GM10266 (cell line): ENCODE measurements at regions not wholly inside any gene's neighbourhood (a gene's known extent, or its start where the extent isn't known, plus 50 kb on each side); places are given as distances from the start of the nearest gene placed in this dataset.

ENCODE experiments used
- DNase-seq: peaks from one replicate; pipeline ENCODE4 v3.0.0; 2012; ENCODE audit errors: extremely low spot score
- TF ChIP-seq, protein P1 (sequence below): IDR thresholded peaks from 2 replicates; pipeline ENCODE4 v1.5.1; 2012; ENCODE audit warnings: mild to moderate bottlenecking, low read depth; ENCODE audit not compliant: control insufficient read depth, insufficient read depth; ENCODE audit errors: missing control alignments

DNA sequence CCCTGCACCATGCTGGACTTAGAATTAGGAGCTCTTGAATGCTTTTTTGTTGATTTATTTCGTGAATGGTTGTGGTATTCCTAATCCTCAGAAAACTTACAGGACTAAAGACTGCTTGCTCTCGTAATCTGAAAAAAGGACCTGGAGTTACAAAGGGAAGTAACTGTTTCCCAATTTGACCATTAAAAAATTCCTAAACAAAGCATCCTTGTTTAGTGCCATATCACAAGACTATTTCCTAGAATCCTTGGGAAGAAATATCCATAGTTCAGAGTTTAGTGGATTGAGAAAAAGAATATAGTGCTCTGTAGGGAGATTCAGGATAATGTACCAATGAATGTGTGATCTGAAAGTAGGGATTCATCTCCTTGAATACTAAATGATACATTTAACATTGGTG, 186.8 kb downstream of the NDFIP2 start:
- TF ChIP-seq, protein P1, sequence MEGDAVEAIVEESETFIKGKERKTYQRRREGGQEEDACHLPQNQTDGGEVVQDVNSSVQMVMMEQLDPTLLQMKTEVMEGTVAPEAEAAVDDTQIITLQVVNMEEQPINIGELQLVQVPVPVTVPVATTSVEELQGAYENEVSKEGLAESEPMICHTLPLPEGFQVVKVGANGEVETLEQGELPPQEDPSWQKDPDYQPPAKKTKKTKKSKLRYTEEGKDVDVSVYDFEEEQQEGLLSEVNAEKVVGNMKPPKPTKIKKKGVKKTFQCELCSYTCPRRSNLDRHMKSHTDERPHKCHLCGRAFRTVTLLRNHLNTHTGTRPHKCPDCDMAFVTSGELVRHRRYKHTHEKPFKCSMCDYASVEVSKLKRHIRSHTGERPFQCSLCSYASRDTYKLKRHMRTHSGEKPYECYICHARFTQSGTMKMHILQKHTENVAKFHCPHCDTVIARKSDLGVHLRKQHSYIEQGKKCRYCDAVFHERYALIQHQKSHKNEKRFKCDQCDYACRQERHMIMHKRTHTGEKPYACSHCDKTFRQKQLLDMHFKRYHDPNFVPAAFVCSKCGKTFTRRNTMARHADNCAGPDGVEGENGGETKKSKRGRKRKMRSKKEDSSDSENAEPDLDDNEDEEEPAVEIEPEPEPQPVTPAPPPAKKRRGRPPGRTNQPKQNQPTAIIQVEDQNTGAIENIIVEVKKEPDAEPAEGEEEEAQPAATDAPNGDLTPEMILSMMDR = no peak

DNA sequence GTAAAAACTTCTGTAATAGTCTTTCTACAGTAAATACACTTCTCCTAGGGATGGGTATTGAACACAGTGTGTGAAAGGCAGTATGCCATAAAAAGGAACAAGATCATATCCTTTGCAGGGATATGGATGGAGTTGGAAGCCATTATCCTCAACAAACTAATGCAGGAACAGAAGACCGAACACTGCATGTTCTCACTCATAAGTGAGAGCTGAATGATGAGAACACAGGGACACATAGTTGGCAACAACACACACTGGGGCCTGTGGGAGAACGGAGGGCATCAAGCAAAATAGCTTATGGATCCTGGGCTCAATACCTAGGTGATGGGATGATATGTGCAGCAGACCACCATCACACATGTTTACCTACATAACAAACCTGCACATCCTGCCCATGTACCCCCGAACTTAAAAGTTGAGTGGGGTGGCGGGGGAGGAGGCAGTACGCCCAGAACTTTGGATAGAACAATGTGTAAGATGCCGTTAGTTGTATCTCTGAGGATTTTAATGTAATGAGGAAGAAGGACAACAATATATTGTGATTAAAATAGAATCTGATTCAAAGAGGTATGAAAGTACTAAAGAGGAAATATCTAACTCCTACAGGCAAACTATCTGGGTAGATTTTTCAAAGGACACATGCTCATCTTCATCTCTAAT, 183.2 kb downstream of the NDFIP2 start:
- DNase-seq = no peak
- TF ChIP-seq, protein P1 = no peak

More for the DNA sequence above, 186.8 kb downstream of the NDFIP2 start:
- DNase-seq = no peak

DNA sequence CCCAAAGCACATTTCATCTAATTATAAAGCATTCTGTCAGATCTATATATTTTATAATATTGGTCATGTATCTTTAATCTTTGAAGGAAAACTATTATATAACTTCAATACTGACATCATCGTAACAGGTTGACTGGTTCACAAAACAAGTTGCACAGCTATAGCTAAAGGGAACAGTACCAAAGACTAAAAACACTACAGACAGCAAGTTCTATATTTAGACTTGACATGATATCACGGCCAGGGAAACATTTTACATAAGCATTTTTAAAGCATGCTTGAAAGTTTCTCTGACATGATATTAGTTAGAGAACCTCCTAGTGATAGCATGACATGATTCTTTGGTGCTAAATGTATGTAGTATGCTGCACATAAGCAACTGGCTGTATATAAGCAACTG, 182.5 kb downstream of the NDFIP2 start:
- DNase-seq = no peak
- TF ChIP-seq, protein P1 = no peak

DNA sequence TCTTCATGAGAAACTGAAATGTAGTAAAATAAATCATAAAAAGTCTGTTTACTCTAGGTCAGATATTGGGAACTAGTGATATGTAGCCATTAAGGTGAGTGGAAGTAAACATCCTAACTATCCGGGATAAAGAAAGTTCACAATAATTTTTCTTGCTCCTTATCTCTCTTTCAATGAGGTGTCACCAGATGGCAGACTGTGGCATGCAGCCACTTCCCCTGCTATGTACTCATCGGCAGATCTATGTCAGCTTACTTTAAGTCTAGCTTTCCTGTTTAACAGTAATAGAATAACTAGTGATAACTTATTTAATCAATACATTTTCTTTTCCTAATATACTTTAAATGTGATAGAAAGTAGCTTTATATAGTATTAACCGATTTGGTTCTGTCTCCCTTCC, 181.9 kb downstream of the NDFIP2 start:
- TF ChIP-seq, protein P1 = no peak
- DNase-seq = no peak

DNA sequence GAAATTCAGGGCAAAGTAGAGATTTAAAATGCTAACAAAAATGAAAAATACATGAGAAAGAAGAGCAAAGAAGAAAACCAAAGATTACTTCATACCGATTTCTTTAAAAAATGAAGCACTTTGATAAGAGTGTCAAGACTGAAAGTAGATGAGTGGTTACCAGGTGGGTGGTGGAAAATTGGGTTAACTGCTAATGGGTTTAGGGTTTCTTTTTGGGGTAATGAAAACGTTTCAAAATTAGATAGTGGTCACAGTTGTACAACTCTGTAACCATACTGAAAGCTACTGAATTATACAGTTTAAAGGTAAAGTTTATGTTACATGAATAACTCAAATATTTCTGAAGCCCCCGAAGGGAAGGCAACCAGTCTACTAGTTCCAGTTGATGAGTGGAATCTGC, 179.4 kb downstream of the NDFIP2 start:
- TF ChIP-seq, protein P1 = no peak
- no peak for DNase-seq

DNA sequence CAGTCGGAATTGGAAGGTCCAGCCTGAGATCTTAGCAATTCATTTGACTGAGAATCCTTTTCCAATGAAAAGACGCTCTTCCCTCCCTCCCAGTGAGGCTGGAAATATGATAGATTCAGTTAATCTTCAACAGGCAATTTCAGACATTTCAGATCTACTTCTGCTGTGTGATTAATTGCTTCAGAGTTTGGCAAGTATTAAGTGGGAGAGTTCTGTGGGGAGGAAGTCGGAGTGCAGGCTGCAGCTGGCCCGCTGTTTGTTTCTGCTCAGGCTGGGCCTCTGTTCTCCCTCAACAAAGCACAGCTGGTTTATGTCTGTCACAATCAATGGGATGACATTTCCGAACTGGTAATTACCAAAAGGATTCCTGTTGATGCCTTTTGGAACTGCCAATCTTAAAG, 178.2 kb downstream of the NDFIP2 start:
- DNase-seq = no peak
- TF ChIP-seq, protein P1 = no peak

DNA sequence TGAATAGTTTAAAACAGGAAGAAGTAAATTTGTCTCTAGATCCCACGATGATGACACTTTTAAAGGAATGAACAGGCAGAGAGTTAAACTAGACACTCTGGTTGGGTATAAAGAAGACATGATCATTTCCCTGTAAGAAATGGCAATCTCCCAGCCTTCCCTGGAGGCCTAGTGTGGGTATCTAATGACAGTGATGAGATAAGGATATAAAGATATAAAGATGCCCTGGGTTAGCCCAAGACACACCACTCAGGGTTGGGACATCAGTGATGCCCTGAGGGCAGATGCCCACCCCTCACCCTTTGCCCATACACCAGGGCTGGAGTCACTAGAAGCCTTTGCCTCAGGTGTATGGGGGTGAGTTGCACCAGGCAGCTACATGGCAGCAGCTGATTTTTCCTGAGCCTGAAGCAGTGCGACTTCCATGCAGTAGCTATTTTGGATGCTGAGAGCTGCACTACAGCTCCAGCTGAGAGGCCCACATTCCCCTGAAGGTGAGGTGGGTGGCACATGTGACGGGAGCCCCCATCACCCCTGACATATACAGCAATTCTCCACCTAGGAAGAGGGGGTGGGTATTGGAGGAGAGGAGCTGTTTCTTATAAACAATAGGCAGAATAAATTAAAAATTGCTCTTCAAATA, 177.5 kb downstream of the NDFIP2 start:
- DNase-seq = no peak
- TF ChIP-seq, protein P1 = no peak
